ENCODE measurements at regions not wholly inside any gene's neighbourhood (a gene's known extent, or its start where the extent isn't known, plus 50 kb on each side); places are given as distances from the start of the nearest gene placed in this dataset.

- Histone ChIP-seq H3K36me3 (no peaks in the 10 kb centered on the region), H3K9me3 (peaks cover 0 to 7% (median 0%) of the 10 kb centered on the region in 4 donors), H3K4me1 (peaks cover 0 to 4% (median 2%) of the 10 kb centered on the region in 4 donors), H3K4me3 (no peak overlapping the region), H3K27ac (no peak overlapping the region), H3K27me3 (no peaks in the 10 kb centered on the region)
- TF ChIP-seq CTCF (IDR thresholded peaks at IDR 0.05) (no peak), POLR2A (IDR thresholded peaks at IDR 0.05) (no peak), POLR2AphosphoS5 (IDR thresholded peaks at IDR 0.05) (no peak), EP300 (IDR thresholded peaks at IDR 0.05) (no peak)
- intact Hi-C loops (cut with DNase I; ENCODE audit: low total_unique reads): no loop called here
- DNase-seq: no peak
- WGBS, 5 donors: 60 to 88% (median 75%) methylated on average over 2 of the region's 2 CpGs
Measured at GRCh38 chr13:50283017-50283416, 267.8 kb downstream of the KCNRG start.

GRCh38 chr13:50284540-50284939 lies 269.3 kb downstream of the KCNRG start:
- Histone ChIP-seq H3K36me3 (no peaks in the 10 kb centered on the region), H3K4me1 (peaks cover 0 to 4% (median 2%) of the 10 kb centered on the region in 4 donors), H3K27me3 (no peaks in the 10 kb centered on the region), H3K4me3 (no peak overlapping the region), H3K9me3 (peaks cover 0 to 6% (median 0%) of the 10 kb centered on the region in 4 donors), H3K27ac (no peak overlapping the region)
- WGBS, 5 donors: 62 to 84% (median 79%) methylated on average over 2 of the region's 2 CpGs
- DNase-seq: no peak
- TF ChIP-seq CTCF (IDR thresholded peaks at IDR 0.05) (no peak), EP300 (IDR thresholded peaks at IDR 0.05) (no peak), POLR2A (IDR thresholded peaks at IDR 0.05) (no peak), POLR2AphosphoS5 (IDR thresholded peaks at IDR 0.05) (no peak)
- intact Hi-C loops (cut with DNase I; ENCODE audit: low total_unique reads): no loop called here

GRCh38 chr13:50285283-50285682 lies 270.0 kb downstream of the KCNRG start:
- H3K4me1 ChIP-seq: peaks cover 0 to 4% (median 2%) of the 10 kb centered on the region in 4 donors

GRCh38 chr13:50286324-50286723 lies 271.1 kb downstream of the KCNRG start:
- Histone ChIP-seq H3K36me3 (no peaks in the 10 kb centered on the region), H3K4me1 (peaks cover 0 to 4% (median 2%) of the 10 kb centered on the region in 4 donors), H3K4me3 (no peak overlapping the region), H3K27ac (no peak overlapping the region), H3K27me3 (no peaks in the 10 kb centered on the region), H3K9me3 (peaks cover 0 to 6% (median 0%) of the 10 kb centered on the region in 4 donors)
- TF ChIP-seq POLR2AphosphoS5 (IDR thresholded peaks at IDR 0.05) (no peak), POLR2A (IDR thresholded peaks at IDR 0.05) (no peak), EP300 (IDR thresholded peaks at IDR 0.05) (no peak), CTCF (IDR thresholded peaks at IDR 0.05) (no peak)
- no peak for DNase-seq
- intact Hi-C loops (cut with DNase I; ENCODE audit: low total_unique reads): no loop called here
- WGBS, 5 donors: 42 to 63% (median 59%) methylated on average over 3 of the region's 3 CpGs

More at GRCh38 chr13:50285283-50285682, 270.0 kb downstream of the KCNRG start:
- WGBS, 5 donors: 80 to 93% (median 85%) methylated on average over 3 of the region's 3 CpGs
- intact Hi-C loops (cut with DNase I; ENCODE audit: low total_unique reads): no loop called here
- Histone ChIP-seq H3K4me3 (no peak overlapping the region), H3K27ac (no peak overlapping the region), H3K27me3 (no peaks in the 10 kb centered on the region), H3K9me3 (peaks cover 0 to 6% (median 0%) of the 10 kb centered on the region in 4 donors), H3K36me3 (no peaks in the 10 kb centered on the region)
- TF ChIP-seq EP300 (IDR thresholded peaks at IDR 0.05) (no peak), POLR2A (IDR thresholded peaks at IDR 0.05) (no peak), CTCF (IDR thresholded peaks at IDR 0.05) (no peak), POLR2AphosphoS5 (IDR thresholded peaks at IDR 0.05) (no peak)
- DNase-seq: no peak
